ENCODE measurements at regions not wholly inside any gene's neighbourhood (a gene's known extent, or its start where the extent isn't known, plus 50 kb on each side); places are given as distances from the start of the nearest gene placed in this dataset.
"Not testable (repeated sequence)": the region's sequence is repeated elsewhere in the genome, so short reads cannot be mapped to it uniquely, and the experiment has no call there.

GRCh38 chr6:119887666-119888065 lies 538.1 kb upstream of the MAN1A1 start:
- DNase-seq (ENCODE audit: low read depth in 2 of 2): no peak

GRCh38 chr6:119881416-119881815 lies 531.9 kb upstream of the MAN1A1 start:
- DNase-seq (ENCODE audit: low read depth in 2 of 2): no peak

GRCh38 chr6:119880840-119881239 lies 531.3 kb upstream of the MAN1A1 start:
- DNase-seq (ENCODE audit: low read depth in 2 of 2): no peak

DNA sequence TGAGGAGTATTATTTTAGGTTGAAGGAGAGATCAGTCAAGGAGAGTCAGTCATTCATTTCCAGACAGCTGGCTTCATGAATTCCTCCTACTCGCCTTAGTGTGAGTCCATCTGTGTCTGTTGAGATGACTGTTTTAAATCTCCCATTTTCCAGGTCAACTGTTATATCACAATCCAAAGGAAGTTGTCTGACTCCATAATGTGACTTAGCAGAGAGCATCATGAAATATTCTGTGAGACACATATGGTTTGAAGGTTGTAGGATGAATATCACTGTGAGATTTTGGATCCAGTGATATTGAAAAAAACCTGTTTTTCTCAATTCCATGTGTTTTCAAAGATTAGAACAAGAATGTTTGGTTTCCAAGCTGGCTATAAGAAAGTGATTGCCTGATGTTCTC lies 530.2 kb upstream of the MAN1A1 start:
- no peak for DNase-seq (ENCODE audit: low read depth in 2 of 2)

- no peak for DNase-seq (ENCODE audit: low read depth in 2 of 2)
Observed at GRCh38 chr6:119874381-119874780, 524.8 kb upstream of the MAN1A1 start.

DNA sequence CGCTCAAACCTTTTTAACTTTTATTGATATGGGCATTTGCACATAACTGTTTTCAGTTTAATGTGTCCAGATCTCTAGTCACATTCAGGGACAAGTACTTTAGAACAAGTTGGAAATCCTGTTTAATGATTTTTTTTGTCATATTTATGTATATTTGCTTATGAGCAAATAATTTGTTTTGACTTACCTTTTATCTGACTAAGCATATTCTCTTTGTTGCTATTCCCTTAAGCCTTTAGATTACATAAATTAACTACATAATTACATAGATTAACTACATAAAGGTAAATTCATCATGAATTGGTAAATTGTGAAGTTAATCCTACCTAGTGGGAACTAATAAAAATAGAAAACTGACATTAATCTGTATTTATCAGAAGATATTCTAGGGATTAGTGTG lies 523.5 kb upstream of the MAN1A1 start:
- DNase-seq (ENCODE audit: low read depth in 2 of 2): no peak

DNA sequence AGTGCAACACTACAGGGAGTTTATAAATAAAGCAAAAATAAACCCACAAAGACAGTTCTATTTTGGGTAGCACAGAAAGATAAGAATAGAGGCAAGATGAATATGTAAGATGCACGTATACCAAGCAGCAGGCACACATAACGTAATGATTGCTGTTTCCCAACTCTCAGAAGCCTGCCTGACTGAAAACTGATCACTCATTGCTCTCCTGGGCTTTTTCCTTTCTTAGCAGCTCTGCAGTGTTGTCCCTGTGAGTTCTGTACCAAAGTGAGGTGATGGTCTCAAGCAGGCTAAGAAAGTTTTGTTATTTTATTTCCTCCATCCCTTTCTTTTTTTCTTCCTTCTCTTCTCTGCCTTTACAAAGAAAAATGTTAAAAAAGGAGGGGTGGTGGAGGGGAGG lies 522.0 kb upstream of the MAN1A1 start:
- DNase-seq (ENCODE audit: low read depth in 2 of 2): no peak

DNA sequence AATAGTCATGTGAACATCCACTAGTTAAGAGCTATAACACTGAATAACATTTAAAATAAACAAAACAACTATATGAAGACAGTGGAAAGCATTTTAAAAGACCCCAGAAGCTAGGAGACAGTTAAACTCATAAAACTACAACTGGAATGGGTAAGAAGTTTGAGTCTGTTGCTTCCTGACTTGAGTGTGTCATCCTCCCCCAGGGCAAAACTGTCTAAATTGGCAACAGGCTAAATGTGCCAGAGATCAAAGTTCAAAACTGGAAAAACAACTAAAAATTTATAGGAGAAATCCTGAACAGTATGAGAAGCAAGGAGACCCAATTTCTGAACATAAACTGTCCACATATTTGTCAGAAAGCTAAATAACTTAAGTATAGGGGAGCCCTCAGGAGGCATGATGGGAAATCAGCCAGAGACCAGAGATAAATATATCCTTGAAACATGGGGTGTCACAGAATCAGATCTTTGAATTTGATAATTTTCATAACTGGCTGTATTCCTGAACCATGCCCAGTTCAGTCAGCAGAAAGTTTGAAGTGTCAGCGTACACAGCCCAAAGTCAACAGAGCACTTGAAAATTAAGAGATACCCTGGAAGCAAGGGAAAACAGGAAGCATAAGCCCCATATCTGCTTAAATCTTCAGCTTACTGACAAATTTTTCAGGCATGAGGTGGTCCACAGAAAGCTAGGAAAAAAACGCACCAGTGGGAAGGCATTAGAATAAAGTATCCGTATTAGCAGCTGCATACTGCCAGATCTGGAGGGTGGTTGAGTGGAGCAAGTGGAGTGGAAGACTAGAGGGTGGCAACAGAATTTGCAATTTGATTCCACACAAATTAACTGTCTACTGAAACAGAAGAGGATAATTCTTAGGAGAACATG lies 516.1 kb upstream of the MAN1A1 start:
- no peak for DNase-seq (ENCODE audit: low read depth in 2 of 2)

DNA sequence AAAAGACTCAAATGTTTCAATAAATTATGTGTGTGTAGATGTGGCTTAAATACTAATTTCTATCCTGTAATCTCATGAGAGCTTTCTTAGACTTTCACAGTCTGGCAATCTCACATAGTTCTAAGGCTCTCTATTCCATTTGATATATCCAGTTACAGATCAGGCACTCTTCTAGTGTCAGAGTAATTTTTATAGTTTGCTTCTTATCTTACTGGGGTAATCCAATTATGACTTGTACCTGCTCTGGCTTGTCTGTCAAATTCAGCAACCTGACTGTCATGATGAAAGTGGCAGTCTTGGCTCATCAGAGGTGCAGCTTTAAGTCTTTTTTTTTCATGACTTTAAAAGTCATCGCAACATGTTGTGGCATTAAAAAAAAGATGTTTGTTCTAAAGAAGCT lies 513.2 kb upstream of the MAN1A1 start:
- DNase-seq (ENCODE audit: low read depth in 2 of 2): no peak

DNA sequence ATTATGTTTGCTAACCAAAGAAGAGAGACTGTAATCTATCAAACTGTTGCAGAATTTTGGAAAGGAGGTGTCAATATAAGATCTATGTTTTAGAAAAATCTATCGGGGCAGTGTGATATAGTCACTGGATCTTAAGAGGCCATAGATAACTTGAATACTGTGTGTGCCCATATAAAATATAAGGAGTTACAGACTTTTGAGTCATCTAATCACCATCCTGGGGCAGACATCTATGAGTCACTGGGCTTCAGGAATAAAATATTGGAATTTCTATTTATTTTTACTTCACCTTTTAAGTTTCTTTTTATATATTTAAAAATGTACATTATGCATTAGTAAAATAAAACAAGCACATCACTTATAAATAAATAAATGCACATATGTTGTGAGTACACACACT lies 509.3 kb upstream of the MAN1A1 start:
- DNase-seq (ENCODE audit: low read depth in 2 of 2): no peak

GRCh38 chr6:119856136-119856535 lies 506.6 kb upstream of the MAN1A1 start:
- no peak for DNase-seq (ENCODE audit: low read depth in 2 of 2)

- DNase-seq (ENCODE audit: low read depth in 2 of 2): no peak
Observed at GRCh38 chr6:119848696-119849095, 499.1 kb upstream of the MAN1A1 start.

- no peak for DNase-seq (ENCODE audit: low read depth in 2 of 2)
Observed at GRCh38 chr6:119845161-119845560, 495.6 kb upstream of the MAN1A1 start.

- no peak for DNase-seq (ENCODE audit: low read depth in 2 of 2)
Observed at GRCh38 chr6:119844387-119844786, 494.8 kb upstream of the MAN1A1 start.

- DNase-seq (ENCODE audit: low read depth in 2 of 2): no peak
Observed at GRCh38 chr6:119842191-119842590, 492.6 kb upstream of the MAN1A1 start.

- DNase-seq (ENCODE audit: low read depth in 2 of 2): no peak
Observed at GRCh38 chr6:119838043-119838442, 488.5 kb upstream of the MAN1A1 start.

- DNase-seq (ENCODE audit: low read depth in 2 of 2): no peak
Observed at GRCh38 chr6:119834418-119834817, 484.9 kb upstream of the MAN1A1 start.

DNA sequence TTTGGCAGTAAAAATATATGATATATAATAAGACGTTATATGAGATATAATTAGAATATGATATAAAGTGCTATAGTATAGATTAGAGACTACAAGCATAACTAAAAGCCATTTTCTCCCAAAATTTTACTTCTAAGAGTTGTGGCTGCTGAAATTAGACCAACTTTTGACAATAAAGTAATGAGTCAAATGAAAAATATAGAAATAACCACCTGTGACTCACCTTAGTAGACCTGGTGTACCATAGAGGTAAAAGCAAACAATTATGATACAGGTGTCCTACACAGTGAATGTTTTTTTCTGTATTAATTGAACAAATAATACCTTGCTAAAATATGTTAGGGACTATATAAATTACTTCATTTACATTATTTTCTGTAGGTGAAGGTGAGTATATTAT lies 482.9 kb upstream of the MAN1A1 start:
- no peak for DNase-seq (ENCODE audit: low read depth in 2 of 2)

DNA sequence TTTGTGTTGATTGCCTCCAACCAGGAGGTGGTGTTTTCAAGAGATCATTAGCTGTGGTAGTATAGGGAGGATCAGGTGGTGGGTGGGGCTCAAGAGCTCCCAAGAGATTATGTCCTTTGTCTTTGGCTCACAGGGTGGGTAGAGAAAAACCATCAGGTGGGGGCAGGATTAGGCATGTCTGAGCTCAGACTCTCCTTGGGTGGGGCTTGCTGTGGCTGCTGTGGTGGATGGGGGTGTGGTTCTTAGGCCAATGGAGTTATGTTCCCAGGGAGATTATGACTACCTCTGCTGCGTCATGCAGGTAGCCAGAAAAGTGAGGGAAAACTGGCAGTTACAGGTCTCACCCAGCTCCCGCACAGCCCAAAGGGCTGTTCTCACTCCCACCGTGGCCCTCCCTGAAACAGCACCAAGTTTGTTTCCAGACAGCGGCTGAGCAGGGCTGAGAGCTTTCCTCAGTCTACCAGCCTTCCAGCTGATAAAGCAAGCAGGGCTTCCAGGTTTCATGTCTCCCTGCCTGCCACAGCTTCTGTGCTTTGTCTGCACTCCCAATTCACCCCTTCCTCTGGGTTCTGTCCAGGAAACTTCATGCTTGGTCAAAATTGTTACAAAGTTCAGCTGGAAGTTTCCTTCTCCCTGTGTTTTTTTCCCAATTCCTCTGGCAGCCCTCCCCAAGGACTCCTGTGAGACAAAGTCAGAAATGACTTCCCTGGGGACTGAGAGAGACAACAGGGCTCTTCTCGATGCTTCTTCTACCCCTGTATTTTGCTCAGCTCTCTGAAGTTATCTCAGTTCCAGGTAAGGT lies 481.1 kb upstream of the MAN1A1 start:
- DNase-seq (ENCODE audit: low read depth in 2 of 2): no peak

DNA sequence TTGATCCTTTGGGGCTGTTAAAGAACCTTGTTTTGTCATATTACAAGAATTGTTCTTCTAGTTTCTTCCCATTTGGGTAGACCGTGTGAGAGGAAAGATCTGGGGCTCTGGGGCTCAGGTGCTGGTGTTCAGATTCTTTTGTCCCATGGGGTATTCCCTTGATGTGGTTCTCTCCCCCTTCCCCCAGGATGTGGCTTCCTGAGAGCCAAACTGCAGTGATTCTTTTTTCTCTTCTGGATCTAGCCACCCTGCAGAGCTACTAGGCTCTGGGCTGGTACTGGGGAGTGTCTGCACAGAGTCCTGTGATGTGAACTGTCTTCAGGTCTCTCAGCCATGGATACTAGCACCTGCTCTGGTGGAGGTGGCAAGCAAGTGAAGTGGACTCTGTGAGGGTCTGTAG lies 480.5 kb upstream of the MAN1A1 start:
- no peak for DNase-seq (ENCODE audit: low read depth in 2 of 2)

- DNase-seq (ENCODE audit: low read depth in 2 of 2): not testable (repeated sequence)
Observed at GRCh38 chr6:119829499-119829898, 479.9 kb upstream of the MAN1A1 start.

GRCh38 chr6:119829006-119829405 lies 479.4 kb upstream of the MAN1A1 start:
- no peak for DNase-seq (ENCODE audit: low read depth in 2 of 2)

DNA sequence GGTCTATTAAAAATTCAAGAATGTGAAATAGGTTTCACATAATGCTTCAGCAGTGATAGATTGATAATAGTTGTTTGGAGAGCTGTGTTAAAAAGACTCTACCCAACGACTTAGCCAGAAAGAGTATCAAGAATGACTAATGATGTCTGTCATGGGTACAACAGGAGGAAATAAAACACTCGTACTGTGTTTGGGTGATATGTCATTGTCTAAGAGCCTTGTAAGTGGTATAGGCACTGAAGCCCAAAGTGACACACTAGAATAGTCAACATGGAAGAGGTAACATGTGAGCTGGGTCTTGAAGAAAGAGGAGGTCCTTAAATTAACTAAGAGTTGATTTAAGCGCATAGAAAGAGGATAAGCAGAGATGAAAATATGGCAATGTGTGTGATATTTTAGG lies 471.8 kb upstream of the MAN1A1 start:
- DNase-seq (ENCODE audit: low read depth in 2 of 2): no peak
